Inflammatory macrophage treated with lipopolysaccharide for 1 hour (primary cell): ENCODE measurements at regions not wholly inside any gene's neighbourhood (a gene's known extent, or its start where the extent isn't known, plus 50 kb on each side); places are given as distances from the start of the nearest gene placed in this dataset.
"Not testable (repeated sequence)": the region's sequence is repeated elsewhere in the genome, so short reads cannot be mapped to it uniquely, and the experiment has no call there.

Experiments used
- DNase-seq, 2 donors: peaks; one replicate each; pipeline ENCODE4 v3.0.0-alpha.2; 2020 to 2022

- no peak for DNase-seq
Observed at GRCh38 chr3:81277853-81278252, 483.6 kb downstream of the GBE1 start.

- DNase-seq: no peak
Observed at GRCh38 chr3:81274671-81275070, 486.8 kb downstream of the GBE1 start.

GRCh38 chr3:81270603-81271379 is 490.7 kb downstream of the GBE1 start:
- no peak for DNase-seq

- DNase-seq: no peak
Observed at GRCh38 chr3:81268526-81268925, 492.9 kb downstream of the GBE1 start.

GRCh38 chr3:81261996-81262395 is 499.4 kb downstream of the GBE1 start:
- DNase-seq: no peak

- no peak for DNase-seq
Observed at GRCh38 chr3:81255463-81255862, 506.0 kb downstream of the GBE1 start.

GRCh38 chr3:81251096-81251495 is 510.3 kb downstream of the GBE1 start:
- DNase-seq: no peak

- DNase-seq: no peak
Observed at GRCh38 chr3:81249540-81250029, 511.9 kb downstream of the GBE1 start.

GRCh38 chr3:81245501-81245900 is 515.9 kb downstream of the GBE1 start:
- DNase-seq: no peak

- DNase-seq: no peak
Observed at GRCh38 chr3:81245043-81245442, 516.4 kb downstream of the GBE1 start.

- DNase-seq: no peak
Observed at GRCh38 chr3:81244231-81244630, 517.2 kb downstream of the GBE1 start.

GRCh38 chr3:81242871-81243270 is 518.6 kb downstream of the GBE1 start:
- DNase-seq: no peak

GRCh38 chr3:81237181-81237580 is 524.3 kb downstream of the GBE1 start:
- no peak for DNase-seq

- DNase-seq: no peak
Observed at GRCh38 chr3:81218023-81218422, 543.4 kb downstream of the GBE1 start.

GRCh38 chr3:81217101-81217500 is 544.3 kb downstream of the GBE1 start:
- DNase-seq: no peak

GRCh38 chr3:81216192-81216591 is 545.3 kb downstream of the GBE1 start:
- no peak for DNase-seq

- DNase-seq: no peak
Observed at GRCh38 chr3:81214631-81215030, 546.8 kb downstream of the GBE1 start.

GRCh38 chr3:81199587-81199986 is 561.9 kb downstream of the GBE1 start:
- DNase-seq: no peak

GRCh38 chr3:81198756-81199155 is 562.7 kb downstream of the GBE1 start:
- no peak for DNase-seq

GRCh38 chr3:81198216-81198615 is 563.2 kb downstream of the GBE1 start:
- no peak for DNase-seq

GRCh38 chr3:81197386-81197785 is 564.1 kb downstream of the GBE1 start:
- DNase-seq: no peak

GRCh38 chr3:81195478-81195877 is 566.0 kb downstream of the GBE1 start:
- no peak for DNase-seq

- no peak for DNase-seq
Observed at GRCh38 chr3:81186412-81186811, 575.0 kb downstream of the GBE1 start.

- not testable (repeated sequence) for DNase-seq
Observed at GRCh38 chr3:81182086-81182875, 579.2 kb downstream of the GBE1 start.
